Psoas muscle (tissue), 7 donors: ENCODE measurements at regions not wholly inside any gene's neighbourhood (a gene's known extent, or its start where the extent isn't known, plus 50 kb on each side); places are given as distances from the start of the nearest gene placed in this dataset.

ENCODE experiments used
- ATAC-seq, 4 donors: fragments of 200-7000 bp; cut with Tn5 transposase; one replicate each; pipeline ENCODE4 v1.9.1; 2020; ENCODE audit warnings: moderate library complexity in 3 of 4, mild to moderate bottlenecking in 2 of 4
- DNase-seq, 2 donors: peaks; one replicate each; pipeline ENCODE4 v3.0.0-alpha.2; 2020
- H3K27ac ChIP-seq: fragments of 200-600 bp; one replicate; pipeline ENCODE4 v1.8.0; 2022
- H3K27me3 ChIP-seq, 3 donors: fragments of 200-600 bp in 1 of 3; one replicate each; pipeline versions ENCODE4 v1.6.1 to v1.8.0; 2013 to 2022; ENCODE audit warnings: low read length in 2 of 3, mild to moderate bottlenecking in 2 of 3, moderate library complexity in 1 of 3; ENCODE audit not compliant: insufficient read depth in 3 of 3
- H3K36me3 ChIP-seq, 2 donors: fragments of 200-600 bp in 1 of 2; one replicate each; pipeline versions ENCODE4 v1.6.1 to v1.8.0; 2013 to 2022; ENCODE audit warnings: low read depth in 1 of 2, mild to moderate bottlenecking in 1 of 2, moderate library complexity in 1 of 2; ENCODE audit not compliant: insufficient read depth in 1 of 2
- H3K4me1 ChIP-seq: fragments of 200-600 bp; one replicate; pipeline ENCODE4 v1.8.0; 2022
- H3K4me3 ChIP-seq: fragments of 200-600 bp; one replicate; pipeline ENCODE4 v1.8.0; 2022; ENCODE audit warnings: mild to moderate bottlenecking
- H3K9me3 ChIP-seq: fragments of 200-600 bp; one replicate; pipeline ENCODE4 v1.8.0; 2022
- WGBS, 3 donors: extraction: QIAGEN DNeasy Blood & Tissue Kit; methylation state at CpG; one replicate each; pipeline versions ENCODE4 v1.1.6 to v1.1.7; 2013; 5-methylcytosine and 5-hydroxymethylcytosine counted together
- intact Hi-C, 2 donors: fragments of 100-400 bp; cut with DNase I; formaldehyde crosslinking; loops; one replicate each; pipeline versions ENCODE4 v1.11.0 to v1.14.2; 2022
- TF ChIP-seq, protein P1 (sequence below): fragments of 200-600 bp; IDR thresholded peaks from one replicate; pipeline ENCODE4 v1.8.0; 2022; ENCODE audit warnings: antibody characterized with exemption
- donor health status: healthy with polysubstance abuse.
- donor health status: DM: no; HTN: no; CAD: no; lungs with moderate emphysema.
- donor health status: Bipolar disorder and iron deficiency.
- donor health status: healthy.
- donor health status: DM: yes; HTN: yes; CAD: no.
- donor health status: DM: no; HTN: no; CAD: no.
- donor health status: DM: yes; HTN: yes; CAD: no.

DNA sequence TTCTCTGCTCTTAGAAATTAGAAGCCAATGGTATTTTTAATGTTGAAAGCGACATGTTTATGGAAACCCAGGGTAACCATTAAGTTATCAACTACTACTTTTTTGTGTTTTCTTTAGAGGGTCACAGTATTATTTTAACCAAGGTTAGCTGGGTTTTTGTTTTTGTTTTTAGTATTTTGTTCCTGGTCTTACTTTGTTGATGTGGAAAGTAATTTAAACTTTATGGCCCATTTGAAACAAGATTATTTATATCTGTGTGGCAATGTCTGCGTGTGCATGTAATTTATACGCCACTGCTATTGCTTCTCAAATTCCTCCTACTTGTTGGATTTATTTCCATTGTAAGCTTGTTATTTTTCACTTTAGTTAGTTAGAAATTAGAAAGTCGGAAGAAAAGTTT, 722.1 kb upstream of the NR2F2 start:
- intact Hi-C loops = no loop called here

DNA sequence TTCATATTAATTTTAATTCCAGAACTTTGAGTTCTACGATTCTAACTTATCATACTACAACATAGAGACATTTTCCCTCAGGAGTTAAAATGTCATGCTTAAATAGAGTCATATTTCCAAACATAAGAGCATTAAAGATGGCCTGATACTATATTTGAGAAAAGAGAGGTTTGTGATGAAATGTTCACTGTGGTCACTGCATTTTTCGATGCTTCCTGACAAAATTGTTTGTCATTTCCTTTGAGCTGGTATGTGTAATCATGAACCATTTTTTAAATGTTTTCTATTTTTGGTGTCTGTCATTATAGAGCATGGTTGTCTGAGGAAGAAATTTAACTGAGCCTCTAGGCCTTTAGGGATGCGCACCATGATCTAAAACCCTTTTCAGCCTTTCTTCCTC, 721.4 kb upstream of the NR2F2 start:
- Histone ChIP-seq H3K27me3 (no peaks in the 10 kb centered on the region), H3K4me1 (peaks cover 3% of the 10 kb centered on the region), H3K27ac (no peak overlapping the region), H3K4me3 (no peak overlapping the region), H3K36me3 (no peaks in the 10 kb centered on the region), H3K9me3 (no peaks in the 10 kb centered on the region)
- intact Hi-C loops = no loop called here
- TF ChIP-seq, protein P1, sequence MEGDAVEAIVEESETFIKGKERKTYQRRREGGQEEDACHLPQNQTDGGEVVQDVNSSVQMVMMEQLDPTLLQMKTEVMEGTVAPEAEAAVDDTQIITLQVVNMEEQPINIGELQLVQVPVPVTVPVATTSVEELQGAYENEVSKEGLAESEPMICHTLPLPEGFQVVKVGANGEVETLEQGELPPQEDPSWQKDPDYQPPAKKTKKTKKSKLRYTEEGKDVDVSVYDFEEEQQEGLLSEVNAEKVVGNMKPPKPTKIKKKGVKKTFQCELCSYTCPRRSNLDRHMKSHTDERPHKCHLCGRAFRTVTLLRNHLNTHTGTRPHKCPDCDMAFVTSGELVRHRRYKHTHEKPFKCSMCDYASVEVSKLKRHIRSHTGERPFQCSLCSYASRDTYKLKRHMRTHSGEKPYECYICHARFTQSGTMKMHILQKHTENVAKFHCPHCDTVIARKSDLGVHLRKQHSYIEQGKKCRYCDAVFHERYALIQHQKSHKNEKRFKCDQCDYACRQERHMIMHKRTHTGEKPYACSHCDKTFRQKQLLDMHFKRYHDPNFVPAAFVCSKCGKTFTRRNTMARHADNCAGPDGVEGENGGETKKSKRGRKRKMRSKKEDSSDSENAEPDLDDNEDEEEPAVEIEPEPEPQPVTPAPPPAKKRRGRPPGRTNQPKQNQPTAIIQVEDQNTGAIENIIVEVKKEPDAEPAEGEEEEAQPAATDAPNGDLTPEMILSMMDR = no peak
- WGBS, 3 donors = 83 to 89% (median 84%) methylated on average over 3 of the region's 3 CpGs
- ATAC-seq = no peak
- no peak for DNase-seq

More for the DNA sequence above, 722.1 kb upstream of the NR2F2 start:
- Histone ChIP-seq H3K27ac (no peak overlapping the region), H3K9me3 (no peaks in the 10 kb centered on the region), H3K4me1 (peaks cover 3% of the 10 kb centered on the region), H3K4me3 (no peak overlapping the region), H3K27me3 (no peaks in the 10 kb centered on the region), H3K36me3 (no peaks in the 10 kb centered on the region)
- DNase-seq (no peak), ATAC-seq (no peak)
- WGBS, 3 donors = 80 to 91% (median 84%) methylated on average over 4 of the region's 4 CpGs
- TF ChIP-seq, protein P1 = no peak

DNA sequence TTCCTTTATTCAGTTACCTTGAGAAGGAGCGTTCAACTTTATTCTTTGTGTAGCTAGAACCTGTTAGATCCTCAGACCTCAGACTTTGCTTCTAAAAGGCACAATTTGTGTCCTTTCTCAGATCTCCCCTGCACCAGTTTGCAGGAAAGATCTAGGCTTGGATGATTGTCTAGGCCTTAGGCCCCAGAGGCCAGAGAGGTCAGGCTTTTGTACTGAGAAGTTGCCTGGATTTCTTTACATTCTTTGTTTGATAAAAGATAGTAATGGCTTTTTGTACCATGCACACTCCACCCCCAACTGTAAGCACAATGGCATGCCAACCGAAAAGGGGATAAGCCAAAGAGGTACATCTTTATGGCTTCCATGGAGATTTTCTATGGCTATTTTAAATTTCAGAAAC, 719.6 kb upstream of the NR2F2 start:
- Histone ChIP-seq H3K4me1 (no peaks in the 10 kb centered on the region), H3K27me3 (no peaks in the 10 kb centered on the region), H3K4me3 (no peak overlapping the region), H3K27ac (no peak overlapping the region), H3K9me3 (no peaks in the 10 kb centered on the region), H3K36me3 (no peaks in the 10 kb centered on the region)
- WGBS, 3 donors = 93 to 98% (median 96%) methylated on average over 2 of the region's 2 CpGs
- ATAC-seq (no peak), DNase-seq (no peak)
- TF ChIP-seq, protein P1 = no peak
- intact Hi-C loops = no loop called here

DNA sequence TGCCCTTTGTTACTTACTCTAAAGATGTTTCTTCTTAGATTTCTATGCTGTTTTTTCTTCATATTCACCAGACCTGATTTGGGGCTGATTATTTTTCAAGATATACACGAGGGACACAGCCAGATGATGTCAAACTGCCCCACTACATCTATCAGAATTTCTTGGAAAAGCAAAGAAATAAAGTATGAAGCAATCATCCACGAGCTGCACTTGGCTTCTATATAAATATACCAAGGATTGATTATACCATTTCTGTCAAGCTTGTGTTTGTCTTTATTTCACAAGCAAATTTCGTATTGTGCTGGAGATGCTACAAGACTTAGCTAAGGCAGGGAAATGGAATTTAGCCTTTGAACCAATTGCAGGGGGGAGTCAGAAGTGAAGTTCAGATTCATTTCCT, 715.1 kb upstream of the NR2F2 start:
- H3K27ac ChIP-seq = no peak overlapping the region
- WGBS, 3 donors = 50 to 59% (median 50%) methylated on average over 3 of the region's 3 CpGs
- H3K36me3 ChIP-seq = no peaks in the 10 kb centered on the region
- DNase-seq = no peak
- no peaks in the 10 kb centered on the region for H3K9me3 ChIP-seq
- ATAC-seq = no peak
- no peaks in the 10 kb centered on the region for H3K27me3 ChIP-seq
- TF ChIP-seq, protein P1 = no peak
- H3K4me3 ChIP-seq = no peak overlapping the region
- H3K4me1 ChIP-seq = no peaks in the 10 kb centered on the region
- intact Hi-C loops = no loop called here

DNA sequence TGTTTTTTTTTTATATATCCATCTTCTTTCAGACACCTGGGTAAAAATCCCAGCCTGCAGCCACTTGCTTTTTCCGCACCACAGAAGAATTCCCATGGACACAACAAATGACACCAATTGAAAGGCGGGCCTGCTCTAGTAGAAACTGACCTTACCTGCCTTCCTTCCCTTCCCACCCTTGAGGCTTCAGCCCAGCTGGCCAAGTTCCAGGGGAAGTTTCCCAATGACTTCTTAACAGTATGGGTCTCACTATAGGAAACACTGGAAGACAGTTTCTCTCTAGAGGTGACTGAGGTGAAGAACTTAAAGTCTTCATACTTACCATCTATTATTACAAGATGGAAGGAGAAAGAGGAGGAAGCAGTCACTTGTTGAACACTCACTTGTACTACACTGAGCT, 714.2 kb upstream of the NR2F2 start:
- no peak overlapping the region for H3K27ac ChIP-seq

More for the DNA sequence above, 714.2 kb upstream of the NR2F2 start:
- TF ChIP-seq, protein P1 = no peak
- WGBS, 3 donors = 98 to 100% (median 100%) methylated on average over 2 of the region's 2 CpGs
- ATAC-seq (no peak), DNase-seq (no peak)
- Histone ChIP-seq H3K4me1 (no peaks in the 10 kb centered on the region), H3K4me3 (no peak overlapping the region), H3K9me3 (no peaks in the 10 kb centered on the region), H3K27me3 (no peaks in the 10 kb centered on the region), H3K36me3 (no peaks in the 10 kb centered on the region)
- intact Hi-C loops = no loop called here
